Hepatocyte (in vitro differentiated cells): ENCODE measurements at regions not wholly inside any gene's neighbourhood (a gene's known extent, or its start where the extent isn't known, plus 50 kb on each side); places are given as distances from the start of the nearest gene placed in this dataset.

Experiments
- DNase-seq: peaks from one replicate; pipeline ENCODE4 v3.0.0-alpha.2; 2016; ENCODE audit warnings: low spot score
- H2AFZ ChIP-seq: fragments of 200-600 bp; sonication (generic); 2 replicates; pipeline ENCODE4 v1.6.0; 2016; ENCODE audit warnings: antibody characterized with exemption, mild to moderate bottlenecking
- H3K27ac ChIP-seq: fragments of 200-600 bp; sonication (generic); 2 replicates; pipeline ENCODE4 v1.5.1; 2016; ENCODE audit warnings: mild to moderate bottlenecking
- H3K27me3 ChIP-seq: fragments of 200-600 bp; sonication (generic); 2 replicates; pipeline ENCODE4 v1.6.1; 2016
- H3K36me3 ChIP-seq: fragments of 200-600 bp; sonication (generic); replicated peaks from 2 replicates; pipeline ENCODE4 v1.5.1; 2016; ENCODE audit warnings: low read depth; ENCODE audit not compliant: insufficient read depth
- H3K4me1 ChIP-seq: fragments of 200-600 bp; sonication (generic); 2 replicates; pipeline ENCODE4 v1.5.1; 2016; ENCODE audit warnings: mild to moderate bottlenecking, moderate library complexity; ENCODE audit not compliant: insufficient read depth
- H3K4me2 ChIP-seq: fragments of 200-600 bp; sonication (generic); 2 replicates; pipeline ENCODE4 v1.6.0; 2016
- H3K4me3 ChIP-seq: fragments of 200-600 bp; sonication (generic); 2 replicates; pipeline ENCODE4 v1.5.1; 2016; ENCODE audit warnings: mild to moderate bottlenecking
- H3K79me2 ChIP-seq: fragments of 200-600 bp; sonication (generic); 2 replicates; pipeline ENCODE4 v1.6.0; 2017; ENCODE audit warnings: mild to moderate bottlenecking
- H3K9me2 ChIP-seq: fragments of 200-600 bp; sonication (generic); replicated peaks from 2 replicates; pipeline ENCODE4 v1.6.0; 2017; ENCODE audit warnings: mild to moderate bottlenecking; ENCODE audit not compliant: insufficient read depth
- H3K9me3 ChIP-seq: fragments of 200-600 bp; sonication (generic); 2 replicates; pipeline ENCODE4 v1.5.1; 2016; ENCODE audit warnings: low read depth, mild to moderate bottlenecking
- H4K20me1 ChIP-seq: fragments of 200-600 bp; sonication (generic); 2 replicates; pipeline ENCODE4 v1.6.0; 2016; ENCODE audit warnings: mild to moderate bottlenecking; ENCODE audit not compliant: insufficient read depth, poor library complexity, severe bottlenecking
- CTCF ChIP-seq: fragments of 200-600 bp; sonication (generic); IDR thresholded peaks from 2 replicates; pipeline ENCODE4 v1.5.1; 2016; ENCODE audit warnings: antibody characterized with exemption, mild to moderate bottlenecking; ENCODE audit not compliant: poor library complexity
- EZH2 ChIP-seq: fragments of 200-600 bp; sonication (generic); IDR thresholded peaks from 2 replicates; pipeline ENCODE4 v1.6.1; 2016; ENCODE audit warnings: antibody characterized with exemption, mild to moderate bottlenecking, borderline replicate concordance
- EZH2phosphoT487 ChIP-seq: fragments of 200-600 bp; sonication (generic); IDR thresholded peaks from one replicate; pipeline ENCODE4 v1.6.1; 2018; ENCODE audit warnings: antibody characterized with exemption, mild to moderate bottlenecking, low read depth, moderate library complexity; ENCODE audit not compliant: unreplicated experiment, severe bottlenecking
- WGBS: methylation state at CpG from one replicate; pipeline ENCODE4 v1.1.6; 2016; ENCODE audit warnings: low lambda C conversion rate; ENCODE audit errors: missing lambda C conversion rate; 5-methylcytosine and 5-hydroxymethylcytosine counted together

- H3K9me3 ChIP-seq, result no peaks in the 10 kb centered on the region
- TF ChIP-seq EZH2phosphoT487 (no peak), CTCF (no peak), EZH2 (no peak)
- no peak overlapping the region for H3K4me3 ChIP-seq
- H3K4me1 ChIP-seq, result peaks cover 22% of the 10 kb centered on the region
- H2AFZ ChIP-seq, result no peak overlapping the region
- no peaks in the 10 kb centered on the region for H3K79me2 ChIP-seq
- no peak for DNase-seq
- no peaks in the 10 kb centered on the region for H3K36me3 ChIP-seq
- H3K4me2 ChIP-seq, result no peak overlapping the region
- H3K9me2 ChIP-seq, result no peaks in the 10 kb centered on the region
- 86% methylated on average over 2 of the region's 2 CpGs for WGBS
- no peak overlapping the region for H3K27ac ChIP-seq
- H3K27me3 ChIP-seq, result no peaks in the 10 kb centered on the region
- H4K20me1 ChIP-seq, result no peaks in the 10 kb centered on the region
Measured at GRCh38 chr10:78367751-78368150, 334.1 kb downstream of the RPS24 start.

- TF ChIP-seq EZH2phosphoT487 (no peak), CTCF (no peak), EZH2 (no peak)
- no peak for DNase-seq
- no peaks in the 10 kb centered on the region for H3K36me3 ChIP-seq
Measured at GRCh38 chr10:78371136-78371535, 337.5 kb downstream of the RPS24 start.

GRCh38 chr10:78372806-78373205, 339.1 kb downstream of the RPS24 start:
- no peaks in the 10 kb centered on the region for H4K20me1 ChIP-seq
- H3K9me2 ChIP-seq, result no peaks in the 10 kb centered on the region
- no peaks in the 10 kb centered on the region for H3K36me3 ChIP-seq
- H3K4me3 ChIP-seq, result no peak overlapping the region
- DNase-seq, result no peak
- no peaks in the 10 kb centered on the region for H3K9me3 ChIP-seq
- no peak for TF ChIP-seq EZH2phosphoT487
- TF ChIP-seq EZH2, result no peak
- no peak for TF ChIP-seq CTCF
- H3K27ac ChIP-seq, result no peak overlapping the region
- WGBS, result 92% methylated on average over 6 of the region's 6 CpGs
- peaks cover 15% of the 10 kb centered on the region for H3K4me1 ChIP-seq
- H3K27me3 ChIP-seq, result no peaks in the 10 kb centered on the region
- H2AFZ ChIP-seq, result no peak overlapping the region
- no peaks in the 10 kb centered on the region for H3K79me2 ChIP-seq
- H3K4me2 ChIP-seq, result no peak overlapping the region

More at GRCh38 chr10:78371136-78371535, 337.5 kb downstream of the RPS24 start:
- Histone ChIP-seq H3K4me1 (peaks cover 18% of the 10 kb centered on the region), H3K27ac (no peak overlapping the region), H3K27me3 (no peaks in the 10 kb centered on the region), H3K79me2 (no peaks in the 10 kb centered on the region), H3K4me3 (no peak overlapping the region), H2AFZ (no peak overlapping the region), H4K20me1 (no peaks in the 10 kb centered on the region), H3K9me3 (no peaks in the 10 kb centered on the region), H3K4me2 (no peak overlapping the region), H3K9me2 (no peaks in the 10 kb centered on the region)
- WGBS, result 52% methylated on average over 4 of the region's 4 CpGs

- WGBS, result 85% methylated on average over 9 of the region's 9 CpGs
- TF ChIP-seq CTCF, result no peak
Measured at GRCh38 chr10:78374331-78375028, 340.8 kb downstream of the RPS24 start.

More at GRCh38 chr10:78374331-78375028, 340.8 kb downstream of the RPS24 start:
- no peaks in the 10 kb centered on the region for H4K20me1 ChIP-seq
- no peak overlapping the region for H3K4me3 ChIP-seq
- H3K36me3 ChIP-seq, result no peaks in the 10 kb centered on the region
- H2AFZ ChIP-seq, result no peak overlapping the region
- H3K9me2 ChIP-seq, result no peaks in the 10 kb centered on the region
- no peaks in the 10 kb centered on the region for H3K9me3 ChIP-seq
- H3K27me3 ChIP-seq, result no peaks in the 10 kb centered on the region
- H3K27ac ChIP-seq, result no peak overlapping the region
- H3K4me1 ChIP-seq, result peaks cover 16% of the 10 kb centered on the region
- no peak overlapping the region for H3K4me2 ChIP-seq
- H3K79me2 ChIP-seq, result no peaks in the 10 kb centered on the region
- DNase-seq, result no peak
